ENCODE measurements at regions not wholly inside any gene's neighbourhood (a gene's known extent, or its start where the extent isn't known, plus 50 kb on each side); places are given as distances from the start of the nearest gene placed in this dataset.

DNA sequence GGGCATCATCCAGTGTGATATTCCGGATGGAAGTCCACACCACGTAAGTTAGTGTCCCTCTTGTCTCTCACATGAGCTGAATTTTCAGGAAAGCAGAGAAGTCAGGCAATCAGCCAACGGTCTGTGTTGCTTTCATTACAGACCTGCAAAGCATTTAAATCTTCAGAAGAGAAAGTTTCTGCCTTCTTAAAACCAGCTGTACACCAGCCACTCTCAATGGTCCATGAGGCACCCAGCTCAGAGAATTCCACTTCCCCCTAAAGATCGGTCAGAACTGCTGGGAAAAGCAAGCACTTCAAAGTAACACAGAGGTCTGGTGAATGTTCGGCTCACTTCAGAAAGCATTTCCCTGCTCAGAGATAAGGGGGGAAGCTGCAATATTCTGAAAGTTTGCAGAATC is 903.7 kb downstream of the EPHA3 start:
- DNase-seq = peak in 1 of 51 donors; percentile 7

DNA sequence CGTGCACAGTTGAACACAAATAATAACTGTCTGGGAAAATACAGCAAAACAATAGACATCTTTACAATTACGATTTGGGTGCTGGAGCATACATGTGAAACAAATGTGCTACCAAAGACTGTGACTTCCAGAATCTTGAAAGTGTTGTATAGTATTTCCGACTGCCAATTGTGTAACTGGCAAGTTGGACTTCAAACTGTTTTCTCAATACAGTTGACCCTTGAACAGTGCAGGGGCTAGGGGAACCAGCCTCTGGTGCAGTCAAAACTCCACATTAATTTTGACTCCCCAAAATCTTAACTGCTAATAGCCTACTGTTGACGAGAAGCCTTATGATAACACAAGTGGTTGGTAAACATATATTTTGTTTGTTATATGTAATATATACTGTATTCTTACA is 904.2 kb downstream of the EPHA3 start:
- no peak for DNase-seq

DNA sequence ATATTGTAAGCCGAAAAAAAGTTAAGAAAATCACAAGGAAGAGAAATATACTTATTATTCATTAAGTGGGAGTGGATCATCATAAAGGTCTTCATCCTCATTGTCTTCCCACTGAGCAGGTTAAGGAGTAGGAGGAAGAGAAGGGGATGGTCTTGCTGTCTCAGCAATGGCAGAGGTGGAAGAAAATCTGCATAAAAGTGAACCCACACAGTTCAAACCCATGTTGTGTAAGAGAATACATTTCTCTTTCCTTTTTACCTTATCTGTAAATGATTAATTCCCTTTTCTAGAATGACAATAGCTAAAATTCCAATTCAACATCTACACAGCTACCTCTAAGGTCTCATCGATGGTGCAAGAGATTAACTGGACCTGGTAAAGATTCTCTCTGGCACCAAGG is 904.6 kb downstream of the EPHA3 start:
- no peak for DNase-seq

DNA sequence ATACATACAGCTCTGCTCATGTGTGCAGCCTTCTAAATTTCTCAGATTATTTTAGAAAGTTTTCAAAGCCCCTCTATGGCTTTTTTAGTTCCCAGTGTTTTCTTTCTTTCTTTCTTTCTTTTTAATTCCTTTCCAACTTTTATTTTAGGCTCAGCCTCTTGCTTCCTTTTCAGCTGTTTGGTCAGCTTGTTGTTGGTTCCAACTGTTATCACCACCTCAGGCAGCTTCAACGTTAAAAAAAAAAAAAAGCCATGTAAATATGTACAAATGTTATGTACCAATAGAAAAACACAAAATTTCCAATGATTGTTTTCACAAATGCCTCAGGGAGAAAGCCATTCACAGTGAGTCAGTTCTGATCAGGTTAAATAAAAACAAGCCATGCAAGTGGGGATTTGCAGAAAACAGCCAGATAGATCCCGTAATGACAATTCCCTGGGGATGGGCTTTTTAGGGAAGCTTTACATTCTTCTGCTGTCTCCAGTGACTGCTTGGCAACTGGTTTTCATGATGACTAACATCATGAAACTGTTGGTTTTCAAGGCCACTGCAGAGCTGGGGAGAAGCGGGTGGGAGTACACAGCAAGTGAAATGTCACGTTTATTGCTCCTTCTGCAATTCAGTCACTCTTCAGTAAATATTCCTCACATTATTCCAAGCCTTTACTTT is 908.4 kb downstream of the EPHA3 start:
- DNase-seq = peak in 1 of 51 donors; percentile 4

DNA sequence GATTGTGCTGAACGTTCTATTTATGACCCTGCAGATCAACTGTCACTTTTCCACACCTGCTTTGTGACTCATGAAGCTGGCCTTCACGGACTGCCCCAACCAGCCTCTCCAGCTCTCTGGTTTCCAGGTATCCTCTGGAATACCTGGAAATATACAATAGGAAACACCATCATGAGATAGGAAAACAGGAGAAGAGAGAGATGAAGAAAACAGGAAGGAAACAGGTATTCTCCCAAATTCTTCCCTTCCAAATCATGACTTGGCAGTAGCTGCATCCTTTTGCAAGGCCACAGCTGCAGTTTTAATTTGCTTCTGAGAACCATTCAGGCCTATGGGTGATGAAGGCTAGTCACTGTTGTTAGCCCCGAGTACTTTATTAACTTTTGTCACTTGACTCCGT is 909.1 kb downstream of the EPHA3 start:
- no peak for DNase-seq

DNA sequence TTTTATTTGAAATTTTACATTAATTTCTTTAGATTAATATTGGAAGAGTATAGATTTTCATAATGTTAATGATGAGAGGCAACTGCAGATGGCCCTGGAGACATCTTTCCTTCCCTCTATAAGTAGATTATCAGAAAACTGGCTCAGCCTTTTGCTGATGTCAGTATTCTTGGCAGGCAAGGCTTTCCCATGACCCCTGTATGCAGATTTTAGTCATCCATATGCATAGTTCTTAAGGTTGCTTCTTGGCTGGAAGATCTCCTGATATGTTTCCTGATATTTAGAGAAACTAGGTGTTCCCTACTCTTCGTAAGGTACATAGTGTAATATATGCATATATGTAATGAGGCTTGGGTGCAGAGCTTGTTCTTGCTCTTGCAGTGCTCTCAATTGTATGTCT is 911.4 kb downstream of the EPHA3 start:
- no peak for DNase-seq

DNA sequence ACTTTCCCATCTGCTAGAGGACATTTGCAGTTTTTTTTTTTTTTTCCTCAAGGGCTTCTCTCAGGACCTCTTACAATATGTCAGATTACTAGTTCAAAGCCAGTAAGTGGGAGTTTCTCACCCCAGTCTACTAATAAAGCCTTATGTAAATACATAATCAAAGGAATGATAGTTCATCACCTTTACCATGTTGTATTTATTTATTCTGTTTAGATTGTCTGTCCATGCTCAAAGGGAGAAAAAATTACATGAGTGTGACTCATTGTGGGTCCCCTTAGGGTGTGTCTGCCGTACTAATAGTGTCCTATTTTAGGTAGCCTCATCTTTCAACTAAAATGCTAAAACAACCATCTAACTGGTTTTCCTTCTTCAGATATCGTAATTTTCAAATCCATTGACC is 917.6 kb downstream of the EPHA3 start:
- DNase-seq = no peak

DNA sequence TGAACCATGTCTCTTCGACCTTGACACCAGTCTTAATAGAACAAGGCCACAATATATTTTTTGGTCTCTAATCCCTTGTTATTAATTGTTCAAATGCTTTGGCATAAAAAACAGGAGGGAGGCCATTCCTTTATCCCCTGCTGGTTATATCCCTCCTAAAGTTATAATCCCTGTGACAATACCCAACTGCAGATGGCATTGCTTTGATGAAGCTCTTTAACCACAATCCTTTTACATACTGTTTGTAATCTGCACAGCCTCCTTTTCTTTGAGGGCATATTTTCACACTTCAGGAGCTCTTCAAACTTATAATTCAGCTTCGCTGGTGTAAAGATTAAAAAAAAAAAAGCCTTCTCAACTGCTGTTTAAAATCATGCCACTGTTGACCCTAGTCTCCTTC is 919.0 kb downstream of the EPHA3 start:
- no peak for DNase-seq

DNA sequence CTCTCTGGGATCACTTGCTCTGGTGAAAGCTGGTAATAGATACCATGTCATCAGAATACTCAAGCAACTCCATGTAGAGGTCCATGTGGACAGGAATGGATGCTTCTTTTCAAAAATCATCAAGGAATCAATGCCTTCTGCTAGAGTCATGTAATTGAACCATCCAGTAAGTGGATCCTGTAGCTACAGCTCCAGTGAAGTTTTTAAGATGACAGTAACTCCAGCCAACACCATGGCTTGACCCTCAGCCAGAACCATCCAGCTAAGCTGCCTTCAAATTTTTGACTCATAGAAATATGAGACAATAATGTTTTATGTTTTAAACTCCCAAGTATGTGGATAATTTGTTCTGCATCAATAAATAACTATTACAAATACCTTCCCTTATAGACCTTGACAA is 923.7 kb downstream of the EPHA3 start:
- DNase-seq = no peak

DNA sequence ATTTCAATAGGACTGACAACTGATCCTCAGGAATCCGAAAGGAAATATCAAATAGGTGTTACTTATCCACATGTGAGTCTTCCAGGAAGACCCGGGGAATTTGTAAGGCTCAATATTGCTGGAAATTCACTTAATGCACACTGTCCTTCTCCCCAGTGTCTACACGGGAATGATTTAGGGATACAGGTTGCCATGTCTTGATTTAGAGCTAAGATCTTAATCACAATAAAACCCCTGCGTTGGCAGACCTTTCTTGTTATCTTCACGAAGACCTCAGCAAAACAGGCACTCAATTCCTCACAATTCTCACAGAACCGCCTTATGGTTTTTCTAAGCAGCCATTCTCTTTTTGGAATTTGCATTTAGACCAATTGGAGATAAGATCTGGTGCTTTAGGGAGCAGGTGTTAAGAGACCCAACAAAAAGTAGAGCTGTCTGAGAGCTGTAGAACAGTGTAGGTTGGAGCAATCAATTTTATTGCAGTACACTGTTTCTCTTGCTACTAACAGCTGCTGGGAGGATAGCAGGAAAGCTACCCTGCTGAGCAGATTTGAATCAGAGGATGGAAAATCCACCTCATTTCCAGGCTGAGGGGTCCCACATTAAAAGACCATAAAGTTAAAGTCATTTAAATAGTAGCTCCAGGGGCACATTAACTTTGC is 925.7 kb downstream of the EPHA3 start:
- no peak for DNase-seq

DNA sequence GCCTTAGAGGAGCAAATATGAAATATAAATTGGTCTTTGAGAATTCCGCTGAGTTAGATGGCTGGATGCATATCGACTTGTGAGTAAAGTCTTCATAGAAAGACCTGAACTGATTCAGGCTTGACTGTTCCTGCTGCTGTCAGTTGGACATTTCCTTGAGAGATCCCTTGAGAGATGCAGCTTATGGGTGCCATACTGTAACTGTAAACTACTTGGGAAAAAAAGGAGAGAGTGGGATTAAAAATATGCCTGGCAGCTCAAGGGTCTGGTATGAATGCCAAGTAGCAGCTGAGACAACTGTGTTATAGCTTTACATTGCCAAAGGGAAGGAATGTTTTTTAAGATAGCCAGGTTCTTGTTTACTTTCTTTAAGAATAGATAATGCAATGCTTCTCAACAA is 926.6 kb downstream of the EPHA3 start:
- DNase-seq = no peak

DNA sequence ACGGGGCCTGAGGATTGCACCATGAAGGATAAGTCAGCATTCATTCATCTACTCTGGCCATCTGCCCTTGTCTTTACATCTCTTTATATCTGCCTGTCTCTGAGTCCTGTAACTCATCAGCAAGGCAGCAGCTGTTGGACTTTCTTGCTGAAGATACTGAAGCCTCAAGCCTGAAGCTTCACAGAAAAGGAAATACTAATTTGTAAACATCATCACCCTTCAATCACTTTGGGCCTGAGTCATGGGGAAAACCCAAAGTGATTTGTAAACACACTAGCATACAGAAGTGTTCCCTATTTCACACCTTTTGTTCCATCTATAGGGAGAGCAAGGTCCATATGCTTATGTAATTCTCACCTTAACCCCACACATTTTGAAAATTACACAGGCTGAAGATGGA is 928.2 kb downstream of the EPHA3 start:
- DNase-seq = no peak

DNA sequence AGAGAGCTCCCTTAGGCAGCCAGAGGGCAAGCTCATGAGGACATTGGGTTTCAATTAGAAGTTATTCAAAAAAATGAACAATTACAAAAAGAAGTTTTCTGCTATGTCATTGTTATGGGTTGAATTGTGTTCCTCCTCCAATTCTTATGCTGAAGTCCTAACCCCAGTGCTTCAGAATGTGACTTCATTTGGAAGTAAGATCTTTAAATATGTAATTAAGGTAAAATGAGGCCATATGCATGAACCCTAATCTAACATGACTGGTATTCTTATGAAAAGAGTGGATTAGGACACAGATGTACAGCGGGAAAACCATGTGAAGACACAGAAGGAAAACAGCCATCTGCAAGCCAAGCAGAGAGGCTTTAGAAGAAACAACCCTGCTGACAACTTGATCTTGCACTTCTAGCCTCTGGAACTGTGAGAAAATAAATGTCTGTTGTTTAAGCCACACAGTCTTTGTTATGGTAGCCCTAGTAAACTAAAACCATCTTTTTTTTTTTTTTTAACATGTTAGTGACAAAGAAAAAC is 929.6 kb downstream of the EPHA3 start:
- DNase-seq = no peak

DNA sequence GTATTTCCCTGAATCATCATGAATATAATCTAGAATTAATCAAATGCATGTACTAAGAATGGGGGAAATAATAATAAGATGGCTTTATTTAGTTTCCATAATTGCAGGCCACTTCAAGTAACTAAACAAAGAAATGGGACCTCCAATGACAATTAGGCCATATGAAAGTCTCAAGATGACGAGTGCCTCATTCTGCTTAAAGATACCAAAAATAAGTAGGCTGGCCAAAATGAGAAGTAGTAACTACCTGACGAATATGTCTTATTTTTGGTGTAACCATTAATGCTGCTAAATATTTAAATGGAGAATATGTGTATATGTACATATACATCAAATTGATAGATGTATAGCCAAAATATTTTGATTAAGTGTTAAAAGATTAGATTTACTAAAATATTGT is 932.6 kb downstream of the EPHA3 start:
- DNase-seq = no peak

DNA sequence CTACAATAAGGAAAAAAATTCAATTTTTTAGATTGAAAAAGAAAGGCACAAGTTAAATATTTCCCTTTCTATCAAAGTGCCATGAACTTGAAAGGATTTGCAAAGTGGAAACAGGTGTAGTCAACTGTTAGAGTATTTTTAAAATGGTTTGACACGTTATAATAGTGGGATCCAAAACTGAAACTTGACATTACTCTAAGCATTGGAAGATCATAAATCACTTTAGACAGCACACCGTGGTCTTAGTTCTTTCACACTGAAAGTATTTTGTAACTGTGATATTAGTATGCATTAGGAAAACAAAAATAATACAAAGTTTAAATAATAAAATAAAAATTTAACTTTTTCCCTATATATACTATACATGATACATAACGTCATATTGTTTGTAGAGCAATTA is 933.1 kb downstream of the EPHA3 start:
- no peak for DNase-seq

DNA sequence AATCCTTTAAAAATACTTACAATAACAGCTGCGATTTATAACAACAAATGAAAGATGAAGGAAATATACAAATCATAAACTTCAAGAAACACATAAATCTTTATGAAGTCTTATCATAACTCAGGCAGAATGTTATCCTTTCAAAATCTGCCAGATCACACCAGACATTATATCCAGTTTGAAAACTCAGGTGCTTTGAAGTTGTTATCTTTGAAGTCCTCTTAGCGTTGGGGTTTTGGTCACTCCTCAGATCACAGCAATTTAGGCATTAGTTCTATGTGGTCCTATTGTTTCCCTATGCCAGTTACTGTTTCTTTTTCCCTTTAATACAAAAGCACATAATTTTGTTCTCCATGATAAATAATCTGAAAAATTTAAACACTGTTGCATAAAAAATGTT is 934.6 kb downstream of the EPHA3 start:
- no peak for DNase-seq

DNA sequence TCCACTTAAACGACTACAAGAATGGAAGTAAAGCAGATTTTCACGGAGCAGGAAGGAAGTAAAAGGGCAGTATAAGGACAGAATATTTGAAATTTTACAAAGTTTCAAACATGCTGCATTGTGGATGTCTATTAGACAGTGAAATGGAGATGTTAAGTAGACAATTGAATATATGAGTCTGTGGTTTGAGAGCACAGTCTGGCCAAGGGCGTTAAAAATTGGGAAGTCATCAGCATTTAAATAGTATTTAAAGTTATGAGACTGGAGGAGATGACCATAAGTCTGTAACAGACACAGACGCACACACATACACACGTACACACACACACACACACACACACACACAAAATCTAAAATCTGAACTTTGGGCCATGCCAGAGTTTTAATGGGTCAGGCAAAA is 935.9 kb downstream of the EPHA3 start:
- no peak for DNase-seq

DNA sequence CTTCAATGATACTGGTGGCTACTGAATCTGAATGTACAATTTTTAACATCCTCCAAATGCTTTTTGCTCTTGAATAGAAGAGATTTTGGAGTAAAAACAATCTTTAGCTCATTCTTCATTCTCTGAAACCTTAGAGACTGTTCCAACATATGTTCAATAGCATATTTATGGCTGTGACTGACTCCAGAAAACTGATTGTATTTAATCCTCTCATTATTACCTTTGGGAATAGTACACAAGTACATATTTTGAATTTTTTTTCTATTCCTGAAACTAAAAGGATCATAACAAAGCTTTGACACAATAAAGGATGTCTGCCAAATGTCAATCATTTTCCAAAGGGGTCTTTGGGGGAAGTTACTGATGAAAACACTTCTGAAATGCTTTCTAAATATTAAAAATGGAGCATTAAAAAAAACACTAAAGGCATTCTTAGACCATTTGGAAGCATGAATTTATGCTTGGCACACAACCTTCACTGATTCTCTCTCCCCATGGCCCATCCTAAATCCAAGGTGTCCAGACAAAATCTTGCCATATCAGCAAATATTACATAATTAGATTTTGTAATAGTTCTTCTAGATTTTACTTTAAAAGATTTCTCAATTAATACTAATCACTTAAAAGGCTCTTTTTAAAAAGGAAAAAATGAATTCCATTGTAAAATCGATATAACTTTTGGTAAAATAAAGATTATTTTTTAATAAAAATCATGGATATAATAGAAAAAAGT is 936.8 kb downstream of the EPHA3 start:
- DNase-seq = no peak

DNA sequence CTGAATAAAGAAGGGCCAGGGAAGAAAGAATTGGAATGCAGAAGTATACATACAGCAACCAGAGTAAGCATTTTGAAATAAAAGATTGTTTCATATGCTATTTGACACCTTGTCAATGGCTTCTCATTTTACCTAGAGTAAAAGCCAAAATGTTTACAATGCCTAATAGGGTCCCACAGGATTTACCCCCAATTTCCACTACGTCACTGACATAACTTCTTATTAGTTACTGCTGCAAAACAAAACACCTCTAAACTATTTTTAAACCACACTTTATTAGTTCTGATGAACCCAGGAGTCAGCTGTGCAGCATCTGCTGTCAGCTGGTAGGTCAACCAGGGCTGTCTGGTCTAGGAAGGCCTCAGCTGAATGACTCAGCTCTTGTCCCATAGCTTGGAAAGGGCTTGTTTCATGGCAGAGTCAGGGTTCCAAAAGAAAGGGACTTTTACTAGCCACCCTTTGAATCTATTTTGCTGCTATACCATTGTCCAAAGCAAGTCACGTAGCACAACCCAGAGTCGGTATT is 945.1 kb downstream of the EPHA3 start:
- DNase-seq = no peak

DNA sequence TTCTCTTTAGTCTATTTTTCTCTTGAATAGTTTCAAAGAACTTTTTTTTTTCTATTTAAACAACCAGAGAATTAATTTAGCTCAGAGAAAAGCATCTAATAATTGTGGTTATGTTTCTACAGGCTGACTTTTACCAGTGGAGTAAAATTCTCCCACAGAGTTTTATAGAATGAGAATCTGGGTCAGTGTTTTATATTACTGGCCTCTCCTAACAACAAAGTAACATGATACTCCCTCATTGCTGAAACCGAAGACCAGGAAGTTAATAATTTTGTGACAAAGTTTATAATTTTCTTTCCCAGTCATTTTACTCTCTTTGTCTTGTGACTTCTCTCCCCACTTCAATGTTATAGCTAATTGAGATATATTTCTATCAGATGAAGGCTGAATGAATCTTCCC is 946.9 kb downstream of the EPHA3 start:
- no peak for DNase-seq

DNA sequence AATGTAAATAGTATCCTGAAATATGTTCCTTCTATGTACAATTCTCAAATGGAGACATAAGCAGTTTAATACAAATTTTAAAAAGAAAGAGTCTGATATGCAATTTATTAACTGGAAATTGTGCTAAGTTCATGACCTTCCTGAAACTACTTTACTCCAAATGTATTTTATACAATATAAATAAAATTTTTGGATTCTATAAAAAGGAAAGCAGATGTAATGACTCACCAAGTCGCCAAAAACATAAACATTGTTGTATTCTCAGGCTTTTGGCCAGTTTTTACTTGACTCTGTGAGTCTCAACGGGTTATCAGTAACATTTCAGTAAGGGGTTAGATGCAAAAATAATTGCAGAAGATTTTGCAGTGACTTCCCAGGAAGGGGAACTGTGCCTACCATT is 948.2 kb downstream of the EPHA3 start:
- no peak for DNase-seq

DNA sequence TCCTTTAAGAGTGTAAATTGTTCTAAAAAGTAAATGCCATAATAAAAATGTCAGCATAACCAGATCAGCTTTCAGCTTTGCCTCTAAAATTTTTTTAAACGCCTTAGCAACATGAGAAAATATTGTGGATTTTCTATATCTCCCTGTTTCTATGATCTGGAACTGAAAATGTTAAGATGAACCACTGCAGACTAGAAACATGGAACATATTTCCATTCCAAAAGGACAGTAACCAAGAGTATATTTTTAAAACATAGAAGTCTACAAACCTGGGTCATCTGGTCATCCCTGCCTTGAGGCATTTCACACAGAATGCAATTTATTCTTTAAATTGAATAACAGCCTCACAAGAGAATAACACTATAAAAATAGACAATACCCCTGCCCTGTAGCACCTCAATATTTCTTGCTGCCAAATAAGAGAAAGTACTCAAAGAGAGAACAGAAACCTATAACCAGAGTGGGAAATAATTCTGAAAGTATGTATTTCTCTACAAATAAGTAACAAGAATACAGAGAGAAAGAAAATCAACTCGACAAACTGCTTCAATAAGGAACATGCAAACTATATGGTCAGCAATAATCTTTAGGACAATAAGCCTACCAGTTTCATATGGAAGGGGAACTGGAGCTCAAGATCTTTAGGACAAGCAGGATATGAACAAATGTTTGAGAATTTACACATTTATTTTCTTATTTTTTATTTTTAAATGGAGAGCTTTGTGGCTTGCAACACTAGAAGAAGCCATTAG is 949.0 kb downstream of the EPHA3 start:
- no peak for DNase-seq
